IPS-18a (cell line): ENCODE measurements at regions not wholly inside any gene's neighbourhood (a gene's known extent, or its start where the extent isn't known, plus 50 kb on each side); places are given as distances from the start of the nearest gene placed in this dataset.
"Not testable (repeated sequence)": the region's sequence is repeated elsewhere in the genome, so short reads cannot be mapped to it uniquely, and the experiment has no call there.

Experiments
- H3K27ac ChIP-seq: one replicate; pipeline ENCODE4 v1.5.1; 2013; ENCODE audit warnings: low read length
- H3K27me3 ChIP-seq: one replicate; pipeline ENCODE4 v1.6.1; 2013; ENCODE audit warnings: mild to moderate bottlenecking, low read length; ENCODE audit not compliant: control insufficient read depth, insufficient read depth
- H3K36me3 ChIP-seq: one replicate; pipeline ENCODE4 v1.6.1; 2013; ENCODE audit warnings: low read depth, low read length; ENCODE audit not compliant: control insufficient read depth
- H3K4me1 ChIP-seq: one replicate; pipeline ENCODE4 v1.6.1; 2013; ENCODE audit warnings: low read depth, low read length; ENCODE audit not compliant: control insufficient read depth
- H3K4me3 ChIP-seq: one replicate; pipeline ENCODE4 v1.5.1; 2013; ENCODE audit warnings: low read length
- H3K9ac ChIP-seq: one replicate; pipeline ENCODE4 v1.6.1; 2013; ENCODE audit warnings: mild to moderate bottlenecking, low read length, moderate library complexity
- H3K9me3 ChIP-seq: one replicate; pipeline ENCODE4 v1.6.1; 2013; ENCODE audit warnings: low read depth, low read length; ENCODE audit not compliant: control insufficient read depth

DNA sequence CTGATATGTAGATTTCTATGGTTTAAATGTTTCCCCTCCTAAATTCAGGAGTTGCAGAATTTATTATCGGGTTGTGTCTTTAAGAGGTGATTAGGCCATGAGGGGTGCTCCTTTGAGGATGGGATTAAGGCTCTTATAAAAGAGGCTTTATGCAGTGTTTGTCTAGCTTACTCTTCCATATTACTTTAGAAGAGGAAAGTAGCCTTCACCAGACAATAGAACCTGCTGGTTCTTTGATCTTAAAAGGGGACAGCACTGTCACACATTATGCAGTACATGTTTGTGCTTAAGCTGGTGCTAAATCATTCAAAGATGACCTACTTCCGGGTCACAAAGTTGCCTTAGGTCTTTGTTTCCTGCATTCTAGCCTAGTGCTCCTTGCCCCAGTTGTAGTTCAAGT is 81.0 kb downstream of the CPXCR1 start:
- no peaks in the 10 kb centered on the region for H3K27me3 ChIP-seq
- H3K4me1 ChIP-seq, result no peaks in the 10 kb centered on the region
- no peaks in the 10 kb centered on the region for H3K36me3 ChIP-seq
- no peak overlapping the region for H3K27ac ChIP-seq
- H3K9me3 ChIP-seq, result no peaks in the 10 kb centered on the region
- H3K9ac ChIP-seq, result no peak overlapping the region
- no peak overlapping the region for H3K4me3 ChIP-seq

DNA sequence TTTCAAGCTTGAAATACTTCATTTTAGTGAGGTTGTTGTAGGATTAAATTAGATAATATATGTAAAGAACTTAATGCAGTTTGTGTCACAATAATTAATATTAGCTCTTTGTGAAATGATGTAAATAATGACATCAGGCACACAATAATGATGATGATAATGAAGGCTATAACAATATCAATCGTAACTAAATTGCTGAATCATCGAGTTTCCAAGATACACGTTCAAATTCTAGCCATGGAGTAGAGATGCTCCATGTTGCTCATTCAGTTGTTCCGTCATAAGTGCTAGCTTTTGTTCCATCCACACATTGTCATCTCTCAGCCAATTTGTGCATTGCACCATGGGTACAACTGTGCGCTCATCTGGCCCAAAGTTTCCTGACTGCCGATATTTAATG is 83.1 kb downstream of the CPXCR1 start:
- no peak overlapping the region for H3K27ac ChIP-seq
- H3K4me3 ChIP-seq, result no peak overlapping the region
- no peaks in the 10 kb centered on the region for H3K9me3 ChIP-seq
- H3K27me3 ChIP-seq, result no peaks in the 10 kb centered on the region
- H3K9ac ChIP-seq, result no peak overlapping the region
- H3K36me3 ChIP-seq, result no peaks in the 10 kb centered on the region
- H3K4me1 ChIP-seq, result no peaks in the 10 kb centered on the region

- not testable (repeated sequence) for H3K27me3 ChIP-seq, H3K9ac ChIP-seq, H3K4me1 ChIP-seq, H3K36me3 ChIP-seq, H3K27ac ChIP-seq, H3K4me3 ChIP-seq, H3K9me3 ChIP-seq
Observed at GRCh38 chrX:88837721-88838120, 90.7 kb downstream of the CPXCR1 start.

GRCh38 chrX:88838392-88838791 is 91.4 kb downstream of the CPXCR1 start:
- no peak overlapping the region for H3K9ac ChIP-seq
- H3K36me3 ChIP-seq, result no peaks in the 10 kb centered on the region
- H3K27me3 ChIP-seq, result no peaks in the 10 kb centered on the region
- no peaks in the 10 kb centered on the region for H3K9me3 ChIP-seq
- no peak overlapping the region for H3K4me3 ChIP-seq
- H3K27ac ChIP-seq, result no peak overlapping the region
- H3K4me1 ChIP-seq, result no peaks in the 10 kb centered on the region

- H3K4me3 ChIP-seq, H3K9me3 ChIP-seq, H3K27ac ChIP-seq, H3K36me3 ChIP-seq, H3K4me1 ChIP-seq, H3K27me3 ChIP-seq, H3K9ac ChIP-seq: not testable (repeated sequence)
Observed at GRCh38 chrX:88843841-88844240, 96.8 kb downstream of the CPXCR1 start.

- no peak overlapping the region for H3K9ac ChIP-seq
- H3K27me3 ChIP-seq, result no peaks in the 10 kb centered on the region
- H3K4me1 ChIP-seq, result no peaks in the 10 kb centered on the region
- no peak overlapping the region for H3K4me3 ChIP-seq
- H3K27ac ChIP-seq, result no peak overlapping the region
- no peaks in the 10 kb centered on the region for H3K36me3 ChIP-seq
- H3K9me3 ChIP-seq, result peaks cover 3% of the 10 kb centered on the region
Observed at GRCh38 chrX:88853925-88854324, 106.9 kb downstream of the CPXCR1 start.

DNA sequence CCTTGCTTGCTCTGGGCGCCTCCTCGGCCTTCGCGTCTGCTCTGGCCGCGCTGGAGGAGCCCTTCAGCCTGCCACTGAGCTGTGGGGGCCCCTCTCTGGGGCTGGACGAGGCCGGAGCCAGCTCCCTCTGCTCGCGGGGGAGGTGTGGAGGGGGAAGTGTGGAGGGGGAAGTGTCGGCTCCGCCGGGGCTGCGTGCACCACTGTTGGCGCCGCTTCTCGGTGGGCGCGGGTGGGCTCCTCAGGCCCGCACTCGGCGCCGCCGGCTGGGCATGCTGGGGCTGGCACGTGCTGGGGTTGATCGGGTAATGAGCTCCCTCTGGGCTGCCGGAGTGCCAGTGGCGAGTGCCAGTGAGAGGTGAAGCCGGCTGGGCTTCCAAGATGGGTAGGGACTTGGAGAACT is 116.7 kb downstream of the CPXCR1 start:
- Histone ChIP-seq H3K27me3 (no peaks in the 10 kb centered on the region), H3K36me3 (no peaks in the 10 kb centered on the region), H3K4me3 (no peak overlapping the region), H3K4me1 (no peaks in the 10 kb centered on the region), H3K27ac (no peak overlapping the region), H3K9me3 (no peaks in the 10 kb centered on the region), H3K9ac (no peak overlapping the region)

GRCh38 chrX:88865634-88866033 is 118.6 kb downstream of the CPXCR1 start:
- H3K36me3 ChIP-seq, result no peaks in the 10 kb centered on the region
- no peaks in the 10 kb centered on the region for H3K4me1 ChIP-seq
- no peaks in the 10 kb centered on the region for H3K9me3 ChIP-seq
- H3K27me3 ChIP-seq, result no peaks in the 10 kb centered on the region
- H3K4me3 ChIP-seq, result no peak overlapping the region
- H3K9ac ChIP-seq, result no peak overlapping the region
- H3K27ac ChIP-seq, result no peak overlapping the region

GRCh38 chrX:88881536-88881935 is 134.5 kb downstream of the CPXCR1 start:
- no peak overlapping the region for H3K27ac ChIP-seq
- H3K9ac ChIP-seq, result no peak overlapping the region
- H3K27me3 ChIP-seq, result no peaks in the 10 kb centered on the region
- H3K4me1 ChIP-seq, result no peaks in the 10 kb centered on the region
- no peak overlapping the region for H3K4me3 ChIP-seq
- no peaks in the 10 kb centered on the region for H3K36me3 ChIP-seq
- H3K9me3 ChIP-seq, result peaks cover under 1% of the 10 kb centered on the region

DNA sequence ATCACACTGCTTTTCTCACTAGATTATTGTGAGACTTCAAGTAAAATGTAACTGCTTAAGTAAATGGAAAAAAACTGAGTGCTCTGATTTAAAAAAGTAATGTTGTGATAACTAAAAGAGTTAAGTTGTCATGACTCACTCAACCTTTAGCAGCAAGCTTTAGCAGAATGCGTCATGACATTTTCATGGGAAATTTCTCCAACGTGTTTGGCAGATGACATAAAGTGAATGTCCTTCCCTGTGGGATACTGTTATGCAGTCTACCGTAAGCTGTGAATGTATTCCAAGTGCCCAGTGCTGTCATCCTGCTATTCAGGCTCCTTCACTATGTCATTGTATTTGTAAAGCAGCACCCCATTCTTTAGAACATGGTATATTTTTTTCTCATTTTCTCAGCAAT is 136.2 kb downstream of the CPXCR1 start:
- no peak overlapping the region for H3K4me3 ChIP-seq
- H3K27ac ChIP-seq, result no peak overlapping the region
- no peaks in the 10 kb centered on the region for H3K4me1 ChIP-seq

DNA sequence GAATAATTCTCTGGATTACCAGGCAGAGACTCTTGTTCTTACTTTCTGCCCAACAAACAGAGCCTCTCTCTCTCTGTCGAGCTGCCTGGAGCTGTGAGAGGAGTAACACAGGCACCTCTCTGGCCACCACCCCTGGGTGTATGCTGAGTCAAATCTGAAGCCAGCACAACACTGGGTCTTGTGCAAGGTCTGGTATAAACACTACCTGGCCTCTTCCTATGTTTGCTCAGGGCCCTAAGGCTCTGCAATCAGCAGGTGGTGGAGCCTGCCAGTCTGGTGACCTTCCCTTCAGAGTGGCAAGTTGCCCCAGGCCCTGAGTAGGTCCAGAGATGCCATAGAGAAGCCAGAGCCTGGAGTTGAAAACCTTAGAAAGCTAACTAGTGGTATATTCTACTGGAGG is 139.9 kb downstream of the CPXCR1 start:
- H3K36me3 ChIP-seq, result no peaks in the 10 kb centered on the region
- no peaks in the 10 kb centered on the region for H3K27me3 ChIP-seq
- no peaks in the 10 kb centered on the region for H3K9me3 ChIP-seq
- H3K9ac ChIP-seq, result no peak overlapping the region
- no peaks in the 10 kb centered on the region for H3K4me1 ChIP-seq
- no peak overlapping the region for H3K4me3 ChIP-seq
- H3K27ac ChIP-seq, result no peak overlapping the region

More for the DNA sequence above, 136.2 kb downstream of the CPXCR1 start:
- H3K36me3 ChIP-seq, result no peaks in the 10 kb centered on the region
- H3K9me3 ChIP-seq, result no peaks in the 10 kb centered on the region
- H3K9ac ChIP-seq, result no peak overlapping the region
- no peaks in the 10 kb centered on the region for H3K27me3 ChIP-seq

GRCh38 chrX:88903989-88904718 is 157.1 kb downstream of the CPXCR1 start:
- H3K4me1 ChIP-seq, result no peaks in the 10 kb centered on the region
- H3K9ac ChIP-seq, result no peak overlapping the region
- H3K4me3 ChIP-seq, result no peak overlapping the region

More at GRCh38 chrX:88903989-88904718, 157.1 kb downstream of the CPXCR1 start:
- no peaks in the 10 kb centered on the region for H3K9me3 ChIP-seq
- no peak overlapping the region for H3K27ac ChIP-seq
- no peaks in the 10 kb centered on the region for H3K27me3 ChIP-seq
- H3K36me3 ChIP-seq, result no peaks in the 10 kb centered on the region
